ENCODE measurements at regions not wholly inside any gene's neighbourhood (a gene's known extent, or its start where the extent isn't known, plus 50 kb on each side); places are given as distances from the start of the nearest gene placed in this dataset.

- no peak overlapping the region for H3K14ac ChIP-seq (ENCODE audit: insufficient read length)
- 88% methylated on average over 8 of the region's 8 CpGs; no CpG with 5 or more reads in 1 of the 2 experiments for WGBS, 2 experiments (ENCODE audit: extremely low coverage in 1 of 2, insufficient coverage in 1 of 2, insufficient read length in 1 of 2, insufficient replicate concordance in 2 of 2, low coverage in 1 of 2, low lambda C conversion rate in 2 of 2, missing lambda C conversion rate in 1 of 2)
- H3K9me3 ChIP-seq (ENCODE audit: insufficient read depth in 2 of 2, low read depth in 1 of 2, low read length in 1 of 2), result no peaks in the 10 kb centered on the region
- H3K56ac ChIP-seq (replicated peaks; ENCODE audit: insufficient read length, low read depth, low read length), result no peak overlapping the region
- H3K4me3 ChIP-seq (ENCODE audit: extremely low read depth in 1 of 4, insufficient read depth in 2 of 4, low read depth in 3 of 4, low read length in 4 of 4), result no peak overlapping the region
- H4K5ac ChIP-seq (ENCODE audit: insufficient read length, low read depth, low read length), result no peak overlapping the region
- H2AFZ ChIP-seq (ENCODE audit: low read length), result no peak overlapping the region
- H3K23me2 ChIP-seq (ENCODE audit: low read depth, low read length), result no peaks in the 10 kb centered on the region
- H3K18ac ChIP-seq (ENCODE audit: extremely low read depth, low read length), result no peak overlapping the region
- no peaks in the 10 kb centered on the region for H3K79me2 ChIP-seq (ENCODE audit: control insufficient read depth in 1 of 2, insufficient read depth in 2 of 2, low read length in 2 of 2)
- ChIA-PET POLR2A (ENCODE audit: partially characterized antibody) (no interaction called here), CTCF (ENCODE audit: partially characterized antibody) (interaction anchor here (0.9 to 1.5 kb wide), 3 partner anchors 25 to 30 kb away, joined by 3 read pairs; no protein-coding TSS in a partner anchor)
- H2BK20ac ChIP-seq (ENCODE audit: low read length), result no peak overlapping the region
- H3K4me1 ChIP-seq (replicated peaks in 1 of 4; ENCODE audit: control insufficient read depth in 3 of 4, insufficient read depth in 4 of 4, low read length in 3 of 4), result no peaks in the 10 kb centered on the region
- no peak overlapping the region for H3K9ac ChIP-seq (replicated peaks in 1 of 4; ENCODE audit: extremely low read depth in 1 of 4, low read depth in 3 of 4, low read length in 3 of 4)
- H2AK5ac ChIP-seq (ENCODE audit: low read depth, low read length), result no peak overlapping the region
- no peak overlapping the region for H4K91ac ChIP-seq (replicated peaks; ENCODE audit: insufficient read length, low read length)
- no peak overlapping the region for H4K8ac ChIP-seq (ENCODE audit: extremely low read depth, insufficient read depth, low read length)
- no peaks in the 10 kb centered on the region for H3K36me3 ChIP-seq (ENCODE audit: control insufficient read depth in 2 of 4, insufficient read depth in 4 of 4, low read length in 3 of 4)
- TF ChIP-seq YY1 (IDR thresholded peaks at IDR 0.05; ENCODE audit: low read depth, low read length) (no peak), EGR1 (IDR thresholded peaks at IDR 0.05; ENCODE audit: borderline replicate concordance, low read depth, low read length) (no peak), USF2 (IDR thresholded peaks at IDR 0.05; ENCODE audit: low read length) (no peak), PHF8 (conservative IDR thresholded peaks at IDR 0.05; ENCODE audit: low read depth, low read length) (no peak), CTBP2 (IDR thresholded peaks at IDR 0.05; ENCODE audit: borderline replicate concordance, insufficient read depth, insufficient read length, low read length) (no peak)
- TF ChIP-seq, protein P1, sequence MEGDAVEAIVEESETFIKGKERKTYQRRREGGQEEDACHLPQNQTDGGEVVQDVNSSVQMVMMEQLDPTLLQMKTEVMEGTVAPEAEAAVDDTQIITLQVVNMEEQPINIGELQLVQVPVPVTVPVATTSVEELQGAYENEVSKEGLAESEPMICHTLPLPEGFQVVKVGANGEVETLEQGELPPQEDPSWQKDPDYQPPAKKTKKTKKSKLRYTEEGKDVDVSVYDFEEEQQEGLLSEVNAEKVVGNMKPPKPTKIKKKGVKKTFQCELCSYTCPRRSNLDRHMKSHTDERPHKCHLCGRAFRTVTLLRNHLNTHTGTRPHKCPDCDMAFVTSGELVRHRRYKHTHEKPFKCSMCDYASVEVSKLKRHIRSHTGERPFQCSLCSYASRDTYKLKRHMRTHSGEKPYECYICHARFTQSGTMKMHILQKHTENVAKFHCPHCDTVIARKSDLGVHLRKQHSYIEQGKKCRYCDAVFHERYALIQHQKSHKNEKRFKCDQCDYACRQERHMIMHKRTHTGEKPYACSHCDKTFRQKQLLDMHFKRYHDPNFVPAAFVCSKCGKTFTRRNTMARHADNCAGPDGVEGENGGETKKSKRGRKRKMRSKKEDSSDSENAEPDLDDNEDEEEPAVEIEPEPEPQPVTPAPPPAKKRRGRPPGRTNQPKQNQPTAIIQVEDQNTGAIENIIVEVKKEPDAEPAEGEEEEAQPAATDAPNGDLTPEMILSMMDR (IDR thresholded peaks at IDR 0.05; ENCODE audit: control extremely low read depth in 1 of 3, insufficient read depth in 1 of 3, low read depth in 1 of 3, low read length in 3 of 3), result no peak
- no peak overlapping the region for H2BK12ac ChIP-seq (ENCODE audit: low read depth, low read length)
- no peaks in the 10 kb centered on the region for H3K27me3 ChIP-seq (replicated peaks in 1 of 4; ENCODE audit: control insufficient read depth in 3 of 4, extremely low read depth in 1 of 4, insufficient read depth in 3 of 4, low read length in 3 of 4)
- H4K20me1 ChIP-seq (replicated peaks in 1 of 2; ENCODE audit: control insufficient read depth in 1 of 2, insufficient read depth in 2 of 2, low read length in 2 of 2), result no peaks in the 10 kb centered on the region
- H3K4me2 ChIP-seq (ENCODE audit: insufficient read depth in 1 of 2, low read depth in 2 of 2, low read length in 2 of 2), result no peak overlapping the region
- no peak overlapping the region for H3K4ac ChIP-seq (replicated peaks; ENCODE audit: insufficient read length, low read depth, low read length)
- no peaks in the 10 kb centered on the region for H3K79me1 ChIP-seq (ENCODE audit: low read depth, low read length)
- no peak overlapping the region for H3K27ac ChIP-seq (ENCODE audit: low read depth, low read length)
- DNase-seq (ENCODE audit: low read depth in 1 of 2, low spot score in 2 of 2) (peak in 1 of 2 experiments; percentile 8), FAIRE-seq (no peak)
- no peak overlapping the region for H2BK15ac ChIP-seq (ENCODE audit: low read length)
- H2BK120ac ChIP-seq (replicated peaks; ENCODE audit: low read depth, low read length), result no peak overlapping the region
- H2BK5ac ChIP-seq (ENCODE audit: low read depth, low read length), result no peak overlapping the region
- no peak overlapping the region for H3K23ac ChIP-seq (ENCODE audit: insufficient read length)
Measured at GRCh38 chr9:91060520-91061343, 259.1 kb downstream of the SYK start.
